ENCODE measurements at regions not wholly inside any gene's neighbourhood (a gene's known extent, or its start where the extent isn't known, plus 50 kb on each side); places are given as distances from the start of the nearest gene placed in this dataset.
"Not testable (repeated sequence)": the region's sequence is repeated elsewhere in the genome, so short reads cannot be mapped to it uniquely, and the experiment has no call there.

- no peak overlapping the region for H3K9ac ChIP-seq (ENCODE audit: low read depth in 1 of 3, low read length in 3 of 3)
- peaks cover 0 to 3% (median 0%) of the 10 kb centered on the region in 3 donors for H3K27me3 ChIP-seq (ENCODE audit: control insufficient read depth in 3 of 3, insufficient read depth in 3 of 3, low read length in 3 of 3)
- no peak overlapping the region for H3K4me3 ChIP-seq (ENCODE audit: low read length in 3 of 3)
- no peak overlapping the region for H3K27ac ChIP-seq (ENCODE audit: low read depth, low read length)
- H3K9me3 ChIP-seq (ENCODE audit: control insufficient read depth in 3 of 3, low read length in 3 of 3), result no peaks in the 10 kb centered on the region
- no peaks in the 10 kb centered on the region for H3K36me3 ChIP-seq (ENCODE audit: control insufficient read depth in 3 of 3, insufficient read depth in 3 of 3, low read length in 3 of 3)
- H3K4me1 ChIP-seq (ENCODE audit: control insufficient read depth in 3 of 3, insufficient read depth in 3 of 3, low read length in 3 of 3), result no peaks in the 10 kb centered on the region
Observed at GRCh38 chr4:54586320-54586955, 71.3 kb upstream of the KIT start.

DNA sequence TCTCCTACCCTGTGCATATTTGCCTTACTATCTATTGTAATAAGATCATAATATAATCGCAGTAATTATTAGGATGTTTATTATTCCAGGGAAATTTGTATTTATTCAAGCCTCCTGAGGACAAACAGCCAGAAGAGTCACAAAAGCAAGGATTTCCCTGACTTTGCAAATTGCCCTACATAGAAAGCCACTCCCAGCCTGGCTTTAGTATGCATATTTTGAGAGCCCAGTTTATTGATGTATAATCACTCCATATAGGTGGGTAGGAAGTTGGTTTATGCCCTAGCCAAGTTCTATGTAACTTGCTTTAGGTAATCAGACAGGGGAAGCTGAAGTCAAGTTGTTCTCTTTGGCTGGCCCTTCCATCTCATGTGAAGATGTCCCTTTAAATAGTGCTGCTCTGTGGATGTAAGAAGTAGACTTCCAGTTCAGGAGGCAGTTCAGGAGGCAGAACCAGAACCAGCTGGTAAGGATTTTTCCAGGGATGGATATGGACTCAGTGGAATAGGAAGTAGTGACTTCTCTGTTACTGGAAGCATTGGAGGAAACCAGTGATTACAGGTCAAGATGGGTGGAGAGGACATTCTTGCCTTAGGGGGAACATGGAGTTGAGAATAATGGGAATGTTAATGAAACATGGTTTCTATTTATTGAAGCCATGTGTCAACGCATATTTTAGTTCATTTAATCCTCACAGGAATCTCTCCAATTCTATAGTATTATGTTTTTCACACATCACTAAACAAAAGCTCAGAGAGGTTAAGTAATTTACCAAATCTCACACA lies 70.5 kb upstream of the KIT start:
- H3K4me3 ChIP-seq (ENCODE audit: low read length in 3 of 3), result no peak overlapping the region
- H3K36me3 ChIP-seq (ENCODE audit: control insufficient read depth in 3 of 3, insufficient read depth in 3 of 3, low read length in 3 of 3), result no peaks in the 10 kb centered on the region
- H3K9me3 ChIP-seq (ENCODE audit: control insufficient read depth in 3 of 3, low read length in 3 of 3), result no peaks in the 10 kb centered on the region
- H3K4me1 ChIP-seq (ENCODE audit: control insufficient read depth in 3 of 3, insufficient read depth in 3 of 3, low read length in 3 of 3), result no peaks in the 10 kb centered on the region
- no peak overlapping the region for H3K9ac ChIP-seq (ENCODE audit: low read depth in 1 of 3, low read length in 3 of 3)
- peaks cover 0 to 3% (median 0%) of the 10 kb centered on the region in 3 donors for H3K27me3 ChIP-seq (ENCODE audit: control insufficient read depth in 3 of 3, insufficient read depth in 3 of 3, low read length in 3 of 3)
- H3K27ac ChIP-seq (ENCODE audit: low read depth, low read length), result no peak overlapping the region

DNA sequence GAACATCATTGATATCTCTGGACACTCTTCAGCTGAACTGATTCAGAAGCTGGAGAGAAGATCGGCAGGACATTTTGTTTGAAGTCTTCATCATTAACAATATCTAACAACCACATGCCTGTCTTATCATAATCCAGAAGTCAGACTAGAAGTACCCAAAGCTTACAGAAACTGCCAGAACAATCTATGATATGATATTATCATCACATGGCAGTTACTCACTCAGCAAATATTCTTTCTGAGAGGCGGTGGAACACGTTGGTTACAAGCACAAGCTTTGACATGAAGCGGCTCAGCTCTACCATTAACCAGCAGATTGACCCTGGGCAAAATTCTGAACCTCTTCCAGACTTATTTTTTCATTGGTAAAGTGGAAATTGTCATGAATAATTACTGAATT lies 69.4 kb upstream of the KIT start:
- no peak overlapping the region for H3K27ac ChIP-seq (ENCODE audit: low read depth, low read length)
- no peaks in the 10 kb centered on the region for H3K4me1 ChIP-seq (ENCODE audit: control insufficient read depth in 3 of 3, insufficient read depth in 3 of 3, low read length in 3 of 3)
- no peaks in the 10 kb centered on the region for H3K36me3 ChIP-seq (ENCODE audit: control insufficient read depth in 3 of 3, insufficient read depth in 3 of 3, low read length in 3 of 3)
- H3K9ac ChIP-seq (ENCODE audit: low read depth in 1 of 3, low read length in 3 of 3), result no peak overlapping the region
- peaks cover 0 to 3% (median 0%) of the 10 kb centered on the region in 3 donors for H3K27me3 ChIP-seq (ENCODE audit: control insufficient read depth in 3 of 3, insufficient read depth in 3 of 3, low read length in 3 of 3)
- no peak overlapping the region for H3K4me3 ChIP-seq (ENCODE audit: low read length in 3 of 3)
- H3K9me3 ChIP-seq (ENCODE audit: control insufficient read depth in 3 of 3, low read length in 3 of 3), result no peaks in the 10 kb centered on the region

DNA sequence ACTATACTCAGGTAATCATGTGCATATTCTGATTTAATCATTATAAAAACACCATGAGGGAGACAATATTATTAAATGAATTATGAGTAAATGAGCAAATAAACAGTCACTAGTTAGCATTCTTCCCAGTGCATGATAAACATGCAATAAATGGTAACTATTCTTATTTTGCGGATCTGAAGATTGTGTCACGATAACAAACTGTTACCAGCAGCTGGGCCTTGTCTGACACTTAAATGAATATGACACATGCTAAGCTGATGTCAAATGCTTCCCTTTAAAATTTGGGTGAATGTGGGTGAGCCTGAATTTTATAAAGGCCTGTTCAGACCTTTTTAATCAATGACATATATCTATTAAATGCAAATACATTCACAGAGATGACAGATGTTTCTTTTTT lies 68.2 kb upstream of the KIT start:
- Histone ChIP-seq H3K4me3 (ENCODE audit: low read length in 3 of 3) (no peak overlapping the region), H3K27ac (ENCODE audit: low read depth, low read length) (no peak overlapping the region), H3K9me3 (ENCODE audit: control insufficient read depth in 3 of 3, low read length in 3 of 3) (no peaks in the 10 kb centered on the region), H3K36me3 (ENCODE audit: control insufficient read depth in 3 of 3, insufficient read depth in 3 of 3, low read length in 3 of 3) (no peaks in the 10 kb centered on the region), H3K4me1 (ENCODE audit: control insufficient read depth in 3 of 3, insufficient read depth in 3 of 3, low read length in 3 of 3) (no peaks in the 10 kb centered on the region), H3K27me3 (ENCODE audit: control insufficient read depth in 3 of 3, insufficient read depth in 3 of 3, low read length in 3 of 3) (no peaks in the 10 kb centered on the region), H3K9ac (ENCODE audit: low read depth in 1 of 3, low read length in 3 of 3) (no peak overlapping the region)

DNA sequence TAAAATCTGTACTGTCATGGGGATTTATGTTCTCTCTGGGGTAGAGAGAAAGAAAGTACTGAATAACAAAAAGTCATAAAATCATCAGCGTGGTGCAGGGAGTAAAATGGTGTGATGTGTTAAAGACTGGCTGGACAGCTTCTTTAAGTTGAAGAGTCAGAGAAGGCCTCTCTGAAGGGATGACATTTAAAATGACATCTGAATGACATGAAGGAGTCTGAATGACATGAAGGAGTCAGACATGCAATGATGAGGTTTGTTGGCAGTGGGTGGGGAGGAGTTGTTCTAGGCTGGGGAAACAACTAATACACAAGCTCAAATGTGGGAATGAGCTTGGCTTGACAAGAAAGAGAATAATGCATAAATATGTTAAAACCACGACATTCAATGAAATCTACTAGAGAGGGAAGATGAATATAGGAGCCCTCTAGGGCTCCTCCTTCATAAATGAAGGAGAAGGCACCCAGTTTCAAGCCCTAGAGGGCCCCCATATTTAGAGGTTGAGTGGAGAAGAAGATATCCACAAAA lies 63.9 kb upstream of the KIT start:
- no peaks in the 10 kb centered on the region for H3K27me3 ChIP-seq (ENCODE audit: control insufficient read depth in 3 of 3, insufficient read depth in 3 of 3, low read length in 3 of 3)
- no peak overlapping the region for H3K4me3 ChIP-seq (ENCODE audit: low read length in 3 of 3)
- no peak overlapping the region for H3K27ac ChIP-seq (ENCODE audit: low read depth, low read length)
- no peak overlapping the region for H3K9ac ChIP-seq (ENCODE audit: low read depth in 1 of 3, low read length in 3 of 3)
- H3K4me1 ChIP-seq (ENCODE audit: control insufficient read depth in 3 of 3, insufficient read depth in 3 of 3, low read length in 3 of 3), result no peaks in the 10 kb centered on the region
- H3K36me3 ChIP-seq (ENCODE audit: control insufficient read depth in 3 of 3, insufficient read depth in 3 of 3, low read length in 3 of 3), result no peaks in the 10 kb centered on the region
- no peaks in the 10 kb centered on the region for H3K9me3 ChIP-seq (ENCODE audit: control insufficient read depth in 3 of 3, low read length in 3 of 3)

DNA sequence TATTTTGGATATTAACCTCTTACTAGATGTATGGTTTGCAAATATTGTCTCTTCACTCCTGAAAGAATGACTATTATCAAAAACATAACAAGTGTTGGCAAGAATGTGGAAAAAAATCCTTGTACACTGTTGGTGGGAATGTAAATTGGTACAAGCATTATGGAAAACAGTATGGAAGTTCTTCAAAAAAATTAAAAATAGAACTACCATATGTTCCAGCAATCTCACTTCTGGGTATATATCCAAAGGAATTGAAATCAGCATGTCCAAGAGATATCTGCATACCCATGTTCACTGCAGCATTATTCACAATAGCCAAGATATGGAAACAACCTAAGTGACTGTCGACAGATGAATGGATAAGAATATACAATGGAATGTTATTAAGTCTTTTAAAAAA lies 61.6 kb upstream of the KIT start:
- H3K27ac ChIP-seq (ENCODE audit: low read depth, low read length), result no peak overlapping the region
- no peak overlapping the region for H3K4me3 ChIP-seq (ENCODE audit: low read length in 3 of 3)
- H3K36me3 ChIP-seq (ENCODE audit: control insufficient read depth in 3 of 3, insufficient read depth in 3 of 3, low read length in 3 of 3), result no peaks in the 10 kb centered on the region
- H3K9ac ChIP-seq (ENCODE audit: low read depth in 1 of 3, low read length in 3 of 3), result no peak overlapping the region
- no peaks in the 10 kb centered on the region for H3K9me3 ChIP-seq (ENCODE audit: control insufficient read depth in 3 of 3, low read length in 3 of 3)
- H3K27me3 ChIP-seq (ENCODE audit: control insufficient read depth in 3 of 3, insufficient read depth in 3 of 3, low read length in 3 of 3), result no peaks in the 10 kb centered on the region
- no peaks in the 10 kb centered on the region for H3K4me1 ChIP-seq (ENCODE audit: control insufficient read depth in 3 of 3, insufficient read depth in 3 of 3, low read length in 3 of 3)

DNA sequence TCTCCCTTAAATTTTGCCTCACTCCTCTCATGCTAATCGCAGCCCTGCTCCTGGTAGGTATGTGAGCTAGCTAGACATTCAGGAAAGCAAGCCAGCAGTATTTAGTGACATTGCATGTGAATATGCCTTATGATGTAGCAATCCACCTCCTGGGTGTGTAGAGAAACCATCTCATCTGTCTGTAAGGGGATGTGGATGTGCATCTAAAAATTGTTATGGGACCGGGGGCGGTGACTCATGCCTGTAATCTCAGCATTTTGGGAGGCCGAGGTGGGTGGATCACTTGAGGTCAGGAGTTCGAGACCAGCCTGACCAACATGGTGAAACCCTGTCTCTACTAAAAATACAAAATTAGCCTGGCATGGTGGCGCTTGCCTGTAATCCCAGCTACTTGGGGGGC lies 60.1 kb upstream of the KIT start:
- H3K36me3 ChIP-seq (ENCODE audit: control insufficient read depth in 3 of 3, insufficient read depth in 3 of 3, low read length in 3 of 3); H3K27ac ChIP-seq (ENCODE audit: low read depth, low read length); H3K27me3 ChIP-seq (ENCODE audit: control insufficient read depth in 3 of 3, insufficient read depth in 3 of 3, low read length in 3 of 3): not testable (repeated sequence)

GRCh38 chr4:54602175-54602574 lies 55.6 kb upstream of the KIT start:
- H3K27me3 ChIP-seq (ENCODE audit: control insufficient read depth in 3 of 3, insufficient read depth in 3 of 3, low read length in 3 of 3); H3K4me3 ChIP-seq (ENCODE audit: low read length in 3 of 3); H3K27ac ChIP-seq (ENCODE audit: low read depth, low read length); H3K36me3 ChIP-seq (ENCODE audit: control insufficient read depth in 3 of 3, insufficient read depth in 3 of 3, low read length in 3 of 3); H3K9ac ChIP-seq (ENCODE audit: low read depth in 1 of 3, low read length in 3 of 3); H3K4me1 ChIP-seq (ENCODE audit: control insufficient read depth in 3 of 3, insufficient read depth in 3 of 3, low read length in 3 of 3); H3K9me3 ChIP-seq (ENCODE audit: control insufficient read depth in 3 of 3, low read length in 3 of 3): not testable (repeated sequence)

More for the DNA sequence above, 60.1 kb upstream of the KIT start:
- not testable (repeated sequence) for H3K4me3 ChIP-seq (ENCODE audit: low read length in 3 of 3); H3K9me3 ChIP-seq (ENCODE audit: control insufficient read depth in 3 of 3, low read length in 3 of 3); H3K9ac ChIP-seq (ENCODE audit: low read depth in 1 of 3, low read length in 3 of 3); H3K4me1 ChIP-seq (ENCODE audit: control insufficient read depth in 3 of 3, insufficient read depth in 3 of 3, low read length in 3 of 3)

DNA sequence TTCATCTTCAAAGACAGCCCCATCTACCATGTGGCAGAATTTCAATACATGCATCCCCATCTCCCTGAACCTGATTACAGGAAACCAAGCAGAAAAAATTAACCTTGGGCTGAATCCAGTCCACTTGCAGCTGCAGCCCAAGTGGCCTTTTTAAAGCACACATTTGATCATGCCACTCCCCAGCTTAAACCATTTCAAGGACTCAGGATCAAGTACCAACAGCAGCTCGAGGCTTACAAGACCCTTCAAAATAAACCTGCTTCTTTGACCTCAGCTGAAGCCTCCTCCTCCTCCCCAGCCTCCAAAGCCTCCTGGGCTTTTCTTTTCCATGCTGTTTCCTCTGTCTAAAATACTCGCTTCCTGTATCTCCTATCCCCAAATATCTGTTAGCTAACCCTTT lies 50.7 kb upstream of the KIT start:
- H3K27me3 ChIP-seq (ENCODE audit: control insufficient read depth in 3 of 3, insufficient read depth in 3 of 3, low read length in 3 of 3), result no peaks in the 10 kb centered on the region

DNA sequence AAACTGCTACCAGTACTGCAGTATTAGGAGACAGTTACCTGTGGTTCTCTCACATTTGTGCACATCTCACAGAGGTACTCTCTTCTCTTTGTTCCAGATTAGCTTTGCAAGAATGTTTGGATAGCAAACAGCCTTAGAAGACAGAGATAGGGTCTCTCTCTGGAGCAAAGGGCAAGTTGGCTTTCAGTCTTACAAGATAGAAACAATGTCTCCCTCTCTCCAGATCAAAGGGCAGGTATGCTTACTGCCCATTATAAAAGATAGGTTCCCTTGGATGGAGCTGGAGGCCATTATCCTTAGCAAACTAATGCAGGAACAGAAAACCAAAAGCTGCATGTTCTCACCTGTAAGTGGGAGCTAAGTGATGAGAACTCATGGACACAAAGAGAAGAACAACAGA lies 50.2 kb upstream of the KIT start:
- Histone ChIP-seq H3K9me3 (ENCODE audit: control insufficient read depth in 3 of 3, low read length in 3 of 3) (no peaks in the 10 kb centered on the region), H3K9ac (ENCODE audit: low read depth in 1 of 3, low read length in 3 of 3) (no peak overlapping the region), H3K27me3 (ENCODE audit: control insufficient read depth in 3 of 3, insufficient read depth in 3 of 3, low read length in 3 of 3) (no peaks in the 10 kb centered on the region), H3K36me3 (ENCODE audit: control insufficient read depth in 3 of 3, insufficient read depth in 3 of 3, low read length in 3 of 3) (no peaks in the 10 kb centered on the region), H3K27ac (ENCODE audit: low read depth, low read length) (no peak overlapping the region), H3K4me3 (ENCODE audit: low read length in 3 of 3) (no peak overlapping the region), H3K4me1 (ENCODE audit: control insufficient read depth in 3 of 3, insufficient read depth in 3 of 3, low read length in 3 of 3) (no peaks in the 10 kb centered on the region)

More for the DNA sequence above, 50.7 kb upstream of the KIT start:
- H3K4me3 ChIP-seq (ENCODE audit: low read length in 3 of 3), result no peak overlapping the region
- no peaks in the 10 kb centered on the region for H3K4me1 ChIP-seq (ENCODE audit: control insufficient read depth in 3 of 3, insufficient read depth in 3 of 3, low read length in 3 of 3)
- no peak overlapping the region for H3K27ac ChIP-seq (ENCODE audit: low read depth, low read length)
- no peak overlapping the region for H3K9ac ChIP-seq (ENCODE audit: low read depth in 1 of 3, low read length in 3 of 3)
- H3K9me3 ChIP-seq (ENCODE audit: control insufficient read depth in 3 of 3, low read length in 3 of 3), result no peaks in the 10 kb centered on the region
- H3K36me3 ChIP-seq (ENCODE audit: control insufficient read depth in 3 of 3, insufficient read depth in 3 of 3, low read length in 3 of 3), result no peaks in the 10 kb centered on the region
